ENCODE measurements at regions not wholly inside any gene's neighbourhood (a gene's known extent, or its start where the extent isn't known, plus 50 kb on each side); places are given as distances from the start of the nearest gene placed in this dataset.

DNA sequence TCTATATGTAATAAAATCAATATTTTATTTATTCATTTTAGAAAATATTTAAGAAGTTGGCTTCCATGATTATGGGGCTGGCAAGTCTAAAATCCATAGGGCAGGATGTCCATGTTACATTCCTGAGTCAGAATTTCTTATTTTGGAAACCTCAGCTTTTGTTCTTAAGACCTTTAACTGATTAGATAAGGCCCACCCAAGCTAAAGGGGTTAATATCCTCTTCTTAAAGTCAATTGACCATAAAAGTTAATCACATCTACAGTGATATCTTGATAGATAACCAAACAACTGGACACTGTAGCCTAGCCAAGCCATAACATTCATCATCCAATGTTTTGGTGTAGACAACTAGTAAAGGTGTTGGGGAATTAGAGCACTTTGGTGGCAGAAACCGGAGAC, 1035.4 kb upstream of the ZEB2 start:
- DNase-seq (ENCODE audit: low read depth): no peak
- TF ChIP-seq CTCF (conservative IDR thresholded peaks at IDR 0.05; ENCODE audit: low read depth, low read length): no peak
- no peak overlapping the region for H3K4me3 ChIP-seq (ENCODE audit: low read length)

DNA sequence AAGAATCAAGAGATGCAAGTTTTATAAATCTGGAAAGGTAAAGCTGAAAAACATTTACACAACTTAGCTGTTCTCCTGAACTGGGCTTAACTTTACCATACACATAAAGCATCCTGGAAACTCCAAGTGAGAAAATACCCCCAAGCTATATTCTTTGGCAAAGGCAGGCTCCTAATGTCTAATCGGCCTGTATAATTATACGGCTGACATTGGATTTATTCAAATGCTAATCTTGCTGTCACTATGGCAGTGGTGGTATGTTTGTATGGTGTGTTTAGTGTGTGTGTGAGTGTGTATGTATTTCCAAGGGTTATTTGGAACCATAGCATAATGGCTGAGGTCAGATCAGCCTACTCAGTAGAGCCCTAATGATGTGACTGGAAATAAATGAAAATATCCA, 1031.8 kb upstream of the ZEB2 start:
- H3K4me3 ChIP-seq (ENCODE audit: low read length): no peak overlapping the region
- DNase-seq (ENCODE audit: low read depth): no peak
- no peak for TF ChIP-seq CTCF (conservative IDR thresholded peaks at IDR 0.05; ENCODE audit: low read depth, low read length)

GRCh38 chr2:145548479-145548878, 1028.6 kb upstream of the ZEB2 start:
- DNase-seq (ENCODE audit: low read depth): no peak
- H3K4me3 ChIP-seq (ENCODE audit: low read length): no peak overlapping the region
- TF ChIP-seq CTCF (conservative IDR thresholded peaks at IDR 0.05; ENCODE audit: low read depth, low read length): no peak

DNA sequence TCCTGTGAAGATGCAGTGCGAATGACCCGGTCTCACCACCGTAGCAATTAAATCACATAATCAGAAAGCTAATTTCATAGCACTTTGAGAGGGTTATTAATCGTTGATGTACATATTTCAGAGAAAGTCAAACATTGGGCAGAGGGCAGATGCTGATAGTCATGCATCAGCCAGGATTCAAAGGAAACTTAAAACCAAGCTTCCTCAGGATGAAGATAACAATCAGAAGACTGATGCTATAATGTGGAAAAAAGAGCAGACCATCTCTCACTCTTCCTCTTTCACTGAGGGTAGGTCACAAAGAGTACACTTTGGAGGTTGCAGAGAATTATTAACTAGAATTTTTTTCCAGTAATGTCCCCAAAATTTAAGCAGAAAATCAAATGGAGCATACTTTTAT, 1027.7 kb upstream of the ZEB2 start:
- no peak for TF ChIP-seq CTCF (conservative IDR thresholded peaks at IDR 0.05; ENCODE audit: low read depth, low read length)
- no peak for DNase-seq (ENCODE audit: low read depth)
- H3K4me3 ChIP-seq (ENCODE audit: low read length): no peak overlapping the region

GRCh38 chr2:145546091-145546490, 1026.2 kb upstream of the ZEB2 start:
- H3K4me3 ChIP-seq (ENCODE audit: low read length): no peak overlapping the region
- DNase-seq (ENCODE audit: low read depth): no peak
- TF ChIP-seq CTCF (conservative IDR thresholded peaks at IDR 0.05; ENCODE audit: low read depth, low read length): no peak

DNA sequence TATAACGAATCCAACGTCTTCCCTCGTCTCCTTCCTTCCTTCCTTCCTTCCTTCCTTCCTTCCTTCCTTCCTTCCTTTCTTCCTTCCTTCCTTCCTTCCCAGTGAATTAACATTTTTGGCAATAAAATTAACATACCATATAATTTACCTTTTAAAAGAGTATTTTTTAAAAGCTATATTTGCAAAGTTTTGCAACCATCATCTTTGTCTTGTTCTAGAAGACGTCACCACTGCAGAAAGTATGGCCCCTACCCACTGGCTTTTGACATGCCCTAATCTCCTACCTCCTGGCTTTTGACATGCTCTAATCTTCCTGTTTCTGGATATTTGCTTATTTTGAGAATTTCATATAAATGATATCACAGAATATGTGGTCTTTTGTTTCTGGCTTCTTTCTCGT, 1023.9 kb upstream of the ZEB2 start:
- no peak for DNase-seq (ENCODE audit: low read depth)
- TF ChIP-seq CTCF (conservative IDR thresholded peaks at IDR 0.05; ENCODE audit: low read depth, low read length): no peak
- H3K4me3 ChIP-seq (ENCODE audit: low read length): no peak overlapping the region

DNA sequence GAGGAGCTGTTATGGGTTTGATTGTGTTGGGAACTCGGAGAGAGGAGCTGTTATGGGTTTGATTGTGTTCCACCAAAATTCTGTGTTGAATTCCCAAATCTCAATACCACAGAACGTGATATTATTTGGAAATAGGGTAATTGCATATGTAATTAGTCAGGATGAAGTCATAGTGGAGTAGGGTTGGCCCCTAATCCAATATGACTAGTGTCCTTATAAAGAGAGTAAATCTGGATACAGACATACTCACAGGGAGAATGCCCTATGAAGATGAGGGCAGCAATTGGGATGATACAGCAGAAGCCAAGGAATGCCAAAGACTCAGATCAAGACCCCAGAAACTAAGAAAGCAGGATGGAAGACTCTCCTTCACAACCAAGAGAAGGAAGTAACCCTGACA, 1023.2 kb upstream of the ZEB2 start:
- DNase-seq (ENCODE audit: low read depth): no peak
- no peak overlapping the region for H3K4me3 ChIP-seq (ENCODE audit: low read length)
- TF ChIP-seq CTCF (conservative IDR thresholded peaks at IDR 0.05; ENCODE audit: low read depth, low read length): no peak
